Stimulated activated CD4-positive, alpha-beta T cell treated with anti-CD3 and anti-CD28 coated beads, Interleukin-12 subunit alpha, Interleukin-12 subunit beta, amount 100 ng/mL, for 4 hours (primary cell): ENCODE measurements at regions not wholly inside any gene's neighbourhood (a gene's known extent, or its start where the extent isn't known, plus 50 kb on each side); places are given as distances from the start of the nearest gene placed in this dataset.

Experiments used
- DNase-seq: peaks from one replicate; pipeline ENCODE4 v3.0.0-alpha.2; 2020

DNA sequence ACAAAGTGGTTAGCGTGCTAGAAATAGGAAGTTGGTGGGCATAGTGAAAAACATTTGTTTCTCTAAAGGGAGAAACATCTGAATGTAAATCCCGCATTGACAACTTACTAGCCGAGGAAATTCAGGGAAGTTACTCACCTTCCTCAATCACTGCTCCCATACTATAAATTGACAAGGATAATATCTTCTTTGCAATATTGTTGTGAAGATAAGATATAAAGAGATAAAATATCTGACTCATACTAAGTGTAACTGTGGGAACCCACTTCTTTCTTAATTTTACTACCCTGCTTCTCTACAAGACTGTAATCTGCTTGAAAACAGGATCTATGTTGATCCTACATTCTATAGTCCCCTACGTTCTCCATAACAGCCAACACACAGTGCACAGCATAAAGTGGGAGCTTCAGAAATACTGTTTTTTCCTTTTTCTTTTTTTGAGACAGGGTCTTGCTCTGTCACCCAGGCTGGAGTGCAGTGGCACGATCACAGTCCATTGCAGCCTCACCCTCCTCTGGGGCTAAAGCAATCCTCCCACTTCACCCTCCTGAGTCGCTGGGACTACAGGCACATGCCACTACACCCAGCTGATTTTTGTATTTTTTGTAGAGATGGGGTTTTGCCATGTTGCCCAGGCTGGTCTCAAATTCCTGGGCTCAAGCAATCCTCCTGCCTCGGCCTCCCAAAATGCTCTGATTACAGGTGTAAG is 57.4 kb upstream of the C1orf21 start:
- DNase-seq, result no peak

DNA sequence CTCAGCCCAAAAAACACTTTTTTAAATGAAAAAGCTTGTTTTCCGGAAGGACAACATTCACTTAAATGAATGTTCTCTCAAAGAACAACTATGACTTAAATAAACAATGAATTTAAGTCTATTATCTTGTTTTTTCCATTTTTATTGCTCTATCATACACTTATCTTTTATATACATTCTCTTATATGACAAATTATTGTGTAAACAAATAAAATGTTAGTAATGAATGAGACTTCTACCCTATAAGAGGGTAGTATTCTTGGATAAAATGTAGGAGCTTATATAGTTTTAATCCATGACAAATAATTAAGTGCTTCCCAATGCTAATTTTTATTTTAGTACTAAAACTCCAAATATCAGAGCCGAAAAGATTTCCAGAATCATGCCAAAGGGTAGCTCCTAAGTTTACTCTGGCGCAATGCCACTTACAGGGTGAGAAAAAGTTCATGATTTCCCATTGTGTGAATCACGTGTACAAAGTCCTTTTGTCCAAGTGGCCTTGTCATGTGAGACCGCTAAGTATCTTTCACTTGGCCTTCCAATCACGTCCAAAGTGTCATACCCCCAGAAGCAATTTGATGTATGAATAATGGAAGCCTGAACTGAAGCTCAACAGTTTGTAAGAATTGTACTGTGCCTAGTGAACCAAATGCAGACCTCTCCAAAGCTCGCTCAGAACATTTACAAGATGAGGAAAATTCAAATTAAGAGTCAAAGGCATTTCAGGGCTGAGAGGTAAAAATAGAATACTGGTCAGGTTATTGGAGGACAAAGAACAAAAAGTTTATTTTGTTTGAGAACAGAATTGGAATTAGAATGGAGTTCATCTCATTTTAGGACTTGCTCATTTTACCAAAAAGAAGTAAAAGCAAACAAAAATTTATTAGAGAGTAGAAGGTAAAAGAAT is 56.6 kb upstream of the C1orf21 start:
- DNase-seq, result no peak

DNA sequence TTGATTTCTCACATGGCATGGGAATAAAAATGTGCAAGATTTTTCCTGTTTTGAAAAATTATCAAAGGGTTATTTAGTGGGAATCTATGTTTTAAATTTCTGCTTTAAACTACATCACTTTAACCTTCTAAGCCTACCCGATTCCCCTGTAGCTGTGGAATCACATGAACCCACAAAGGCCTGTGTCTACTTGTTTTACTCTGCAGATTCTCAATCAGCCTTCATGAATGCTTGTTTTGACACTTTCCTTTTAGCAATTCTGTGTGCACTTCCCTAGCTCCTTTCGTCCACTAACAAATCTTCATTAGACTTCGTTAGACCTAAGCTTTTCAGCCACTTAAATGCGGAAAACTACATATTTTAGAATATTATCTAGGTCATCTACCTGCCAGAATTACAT is 56.0 kb upstream of the C1orf21 start:
- DNase-seq, result no peak
